ENCODE measurements at regions not wholly inside any gene's neighbourhood (a gene's known extent, or its start where the extent isn't known, plus 50 kb on each side); places are given as distances from the start of the nearest gene placed in this dataset.
"Not testable (repeated sequence)": the region's sequence is repeated elsewhere in the genome, so short reads cannot be mapped to it uniquely, and the experiment has no call there.

- no peak for DNase-seq (ENCODE audit: low read depth, low spot score)
These were observed 381.6 kb downstream of the GASK1B start for GRCh38 chr4:157791236-157791635.

- no peak for DNase-seq (ENCODE audit: low read depth, low spot score)
These were observed 385.2 kb downstream of the GASK1B start for GRCh38 chr4:157787618-157788017.

GRCh38 chr4:157781361-157781760 is 391.5 kb downstream of the GASK1B start:
- DNase-seq (ENCODE audit: low read depth, low spot score) = no peak

- DNase-seq (ENCODE audit: low read depth, low spot score) = no peak
These were observed 393.7 kb downstream of the GASK1B start for GRCh38 chr4:157779081-157779480.

GRCh38 chr4:157776930-157777528 is 395.8 kb downstream of the GASK1B start:
- no peak for DNase-seq (ENCODE audit: low read depth, low spot score)

- DNase-seq (ENCODE audit: low read depth, low spot score) = no peak
These were observed 396.9 kb downstream of the GASK1B start for GRCh38 chr4:157775971-157776370.

GRCh38 chr4:157772907-157773306 is 399.9 kb downstream of the GASK1B start:
- DNase-seq (ENCODE audit: low read depth, low spot score) = no peak

GRCh38 chr4:157768419-157768818 is 404.4 kb downstream of the GASK1B start:
- no peak for DNase-seq (ENCODE audit: low read depth, low spot score)

GRCh38 chr4:157763490-157763889 is 409.3 kb downstream of the GASK1B start:
- DNase-seq (ENCODE audit: low read depth, low spot score) = no peak

GRCh38 chr4:157754410-157754809 is 418.4 kb downstream of the GASK1B start:
- no peak for DNase-seq (ENCODE audit: low read depth, low spot score)

GRCh38 chr4:157751631-157752030 is 421.2 kb downstream of the GASK1B start:
- DNase-seq (ENCODE audit: low read depth, low spot score) = no peak

GRCh38 chr4:157741642-157742041 is 431.2 kb downstream of the GASK1B start:
- no peak for DNase-seq (ENCODE audit: low read depth, low spot score)

GRCh38 chr4:157739242-157739641 is 433.6 kb downstream of the GASK1B start:
- no peak for DNase-seq (ENCODE audit: low read depth, low spot score)

GRCh38 chr4:157728215-157728614 is 444.6 kb downstream of the GASK1B start:
- no peak for DNase-seq (ENCODE audit: low read depth, low spot score)

GRCh38 chr4:157727163-157727562 is 445.7 kb downstream of the GASK1B start:
- DNase-seq (ENCODE audit: low read depth, low spot score) = no peak

GRCh38 chr4:157722146-157722545 is 450.7 kb downstream of the GASK1B start:
- no peak for DNase-seq (ENCODE audit: low read depth, low spot score)

GRCh38 chr4:157713342-157713741 is 459.5 kb downstream of the GASK1B start:
- DNase-seq (ENCODE audit: low read depth, low spot score) = no peak

- no peak for DNase-seq (ENCODE audit: low read depth, low spot score)
These were observed 466.7 kb downstream of the GASK1B start for GRCh38 chr4:157706155-157706554.

- DNase-seq (ENCODE audit: low read depth, low spot score) = no peak
These were observed 470.0 kb downstream of the GASK1B start for GRCh38 chr4:157702831-157703230.

- DNase-seq (ENCODE audit: low read depth, low spot score) = no peak
These were observed 471.2 kb downstream of the GASK1B start for GRCh38 chr4:157701695-157701994.

- no peak for DNase-seq (ENCODE audit: low read depth, low spot score)
These were observed 471.7 kb downstream of the GASK1B start for GRCh38 chr4:157700898-157701694.

GRCh38 chr4:157689476-157689875 is 468.9 kb downstream of the GRIA2 start:
- no peak for DNase-seq (ENCODE audit: low read depth, low spot score)

- no peak for DNase-seq (ENCODE audit: low read depth, low spot score)
These were observed 467.4 kb downstream of the GRIA2 start for GRCh38 chr4:157687971-157688370.

GRCh38 chr4:157679326-157679725 is 458.8 kb downstream of the GRIA2 start:
- not testable (repeated sequence) for DNase-seq (ENCODE audit: low read depth, low spot score)
